OCI-M1 (cell line): ENCODE measurements at regions not wholly inside any gene's neighbourhood (a gene's known extent, or its start where the extent isn't known, plus 50 kb on each side); places are given as distances from the start of the nearest gene placed in this dataset.
"Not testable (repeated sequence)": the region's sequence is repeated elsewhere in the genome, so short reads cannot be mapped to it uniquely, and the experiment has no call there.

ENCODE experiments used
- DNase-seq: peaks from one replicate; lab custom pipeline; 2025; lab: John Stamatoyannopoulos, UW

- DNase-seq: no peak
These were observed 1250.6 kb downstream of the ADGRL3 start for GRCh38 chr4:62450740-62451139.

GRCh38 chr4:62449538-62449937, 1249.4 kb downstream of the ADGRL3 start:
- DNase-seq: no peak

GRCh38 chr4:62448911-62449310, 1248.8 kb downstream of the ADGRL3 start:
- no peak for DNase-seq

GRCh38 chr4:62439051-62439450, 1238.9 kb downstream of the ADGRL3 start:
- DNase-seq: no peak

GRCh38 chr4:62434921-62435320, 1234.8 kb downstream of the ADGRL3 start:
- DNase-seq: no peak

- not testable (repeated sequence) for DNase-seq
These were observed 1231.5 kb downstream of the ADGRL3 start for GRCh38 chr4:62431513-62432231.

- no peak for DNase-seq
These were observed 1229.2 kb downstream of the ADGRL3 start for GRCh38 chr4:62429297-62429696.

- DNase-seq: no peak
These were observed 1215.1 kb downstream of the ADGRL3 start for GRCh38 chr4:62415256-62415655.

GRCh38 chr4:62414563-62414962, 1214.4 kb downstream of the ADGRL3 start:
- no peak for DNase-seq

- no peak for DNase-seq
These were observed 1210.4 kb downstream of the ADGRL3 start for GRCh38 chr4:62410371-62411003.

GRCh38 chr4:62408454-62408853, 1208.3 kb downstream of the ADGRL3 start:
- DNase-seq: no peak

- peak; percentile 50 for DNase-seq
These were observed 1207.4 kb downstream of the ADGRL3 start for GRCh38 chr4:62407534-62407933.

- DNase-seq: no peak
These were observed 1202.1 kb downstream of the ADGRL3 start for GRCh38 chr4:62402088-62402806.

GRCh38 chr4:62399242-62399641, 1199.1 kb downstream of the ADGRL3 start:
- peak; percentile 90 for DNase-seq

GRCh38 chr4:62398318-62398717, 1198.2 kb downstream of the ADGRL3 start:
- DNase-seq: no peak

- peak; percentile 82 for DNase-seq
These were observed 1194.6 kb downstream of the ADGRL3 start for GRCh38 chr4:62394766-62395165.

- no peak for DNase-seq
These were observed 1187.7 kb downstream of the ADGRL3 start for GRCh38 chr4:62387808-62388207.

GRCh38 chr4:62377700-62378099, 1177.6 kb downstream of the ADGRL3 start:
- no peak for DNase-seq

GRCh38 chr4:62377245-62377644, 1177.1 kb downstream of the ADGRL3 start:
- no peak for DNase-seq

GRCh38 chr4:62366939-62367338, 1166.8 kb downstream of the ADGRL3 start:
- no peak for DNase-seq

- DNase-seq: no peak
These were observed 1160.0 kb downstream of the ADGRL3 start for GRCh38 chr4:62360156-62360545.

GRCh38 chr4:62359441-62360155, 1159.5 kb downstream of the ADGRL3 start:
- DNase-seq: no peak
